Testis (tissue), 2 donors: ENCODE measurements at regions not wholly inside any gene's neighbourhood (a gene's known extent, or its start where the extent isn't known, plus 50 kb on each side); places are given as distances from the start of the nearest gene placed in this dataset.

ENCODE experiments used
- DNase-seq: peaks from one replicate; pipeline ENCODE4 v3.0.0-alpha.2; 2019
- H3K27ac ChIP-seq, 2 donors: fragments of 200-600 bp; sonication (generic); one replicate each; pipeline ENCODE4 v1.5.1; 2019
- H3K27me3 ChIP-seq: fragments of 200-600 bp; sonication (generic); one replicate; pipeline ENCODE4 v1.5.1; 2019
- H3K36me3 ChIP-seq: fragments of 200-600 bp; sonication (generic); one replicate; pipeline ENCODE4 v1.5.1; 2017; ENCODE audit warnings: low read depth; ENCODE audit errors: missing control alignments
- H3K4me1 ChIP-seq: fragments of 200-600 bp; sonication (generic); one replicate; pipeline ENCODE4 v1.5.1; 2019
- H3K4me3 ChIP-seq, 2 donors: fragments of 200-600 bp; sonication (generic); one replicate each; pipeline ENCODE4 v1.5.1; 2017 to 2019
- H3K9me3 ChIP-seq: fragments of 200-600 bp; sonication (generic); one replicate; pipeline ENCODE4 v1.5.1; 2017
- POLR2A ChIP-seq: fragments of 450-650 bp; IDR thresholded peaks from one replicate; pipeline ENCODE4 v1.6.1; 2017; ENCODE audit warnings: antibody characterized with exemption, mild to moderate bottlenecking, moderate library complexity
- WGBS, 2 donors: methylation state at CpG; one replicate each; pipeline ENCODE4 v1.1.5; 2018; 5-methylcytosine and 5-hydroxymethylcytosine counted together
- intact Hi-C: fragments of 100-400 bp; cut with DNase I; formaldehyde crosslinking; loops from one replicate; pipeline ENCODE4 v1.15.1; 2023; ENCODE audit warnings: low total_unique reads
- TF ChIP-seq, protein P1 (sequence below), 3 experiments: fragments of 450-650 bp in 2 of 3; fragments of 200-600 bp in 1 of 3; sonication (generic) in 1 of 3; IDR thresholded peaks; one replicate each; pipeline ENCODE4 v1.5.1; 2016 to 2019; ENCODE audit warnings: antibody characterized with exemption in 3 of 3, mild to moderate bottlenecking in 2 of 3, moderate library complexity in 1 of 3

DNA sequence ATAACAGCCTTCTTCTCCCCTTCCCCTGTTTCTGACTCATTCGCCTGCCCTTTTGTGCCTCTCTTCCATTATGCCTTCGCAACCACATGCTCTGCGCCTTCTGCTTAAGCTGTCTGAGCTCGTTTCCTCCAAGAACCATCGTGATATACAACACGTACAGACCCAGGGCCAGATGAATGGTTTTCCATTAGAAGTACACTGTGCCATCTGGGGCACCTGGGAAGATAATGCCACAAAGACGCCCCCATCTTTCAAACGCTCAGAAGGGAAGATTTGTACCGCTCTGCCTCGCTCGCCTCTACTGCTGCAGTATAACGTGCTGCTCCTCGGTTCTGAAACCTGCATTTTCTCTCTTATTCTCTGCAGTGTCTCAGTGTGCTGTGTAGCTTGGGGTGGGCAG is 470.9 kb upstream of the STXBP6 start:
- H3K9me3 ChIP-seq, result no peaks in the 10 kb centered on the region

DNA sequence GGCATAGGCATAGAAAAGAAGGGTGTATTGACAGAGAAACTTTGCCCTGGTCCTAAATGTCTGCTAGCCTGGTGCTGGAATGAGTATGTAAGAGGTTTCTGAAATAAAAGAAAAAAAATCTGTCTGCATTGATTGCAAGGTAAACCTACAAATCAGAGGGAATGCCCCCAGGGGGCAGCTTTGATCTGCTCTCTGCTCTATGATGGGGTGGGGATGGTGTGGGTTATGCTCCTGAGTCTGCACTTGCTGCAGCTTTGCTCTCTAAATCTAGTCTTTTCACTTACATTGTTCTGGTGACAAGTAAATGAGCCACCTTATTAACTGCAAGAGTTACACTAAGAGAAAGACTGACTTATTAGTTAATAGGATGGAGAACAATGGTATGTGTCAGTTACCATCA is 468.4 kb upstream of the STXBP6 start:
- intact Hi-C loops, result no loop called here
- DNase-seq, result no peak
- no peaks in the 10 kb centered on the region for H3K36me3 ChIP-seq
- TF ChIP-seq POLR2A, result no peak
- TF ChIP-seq, protein P1, sequence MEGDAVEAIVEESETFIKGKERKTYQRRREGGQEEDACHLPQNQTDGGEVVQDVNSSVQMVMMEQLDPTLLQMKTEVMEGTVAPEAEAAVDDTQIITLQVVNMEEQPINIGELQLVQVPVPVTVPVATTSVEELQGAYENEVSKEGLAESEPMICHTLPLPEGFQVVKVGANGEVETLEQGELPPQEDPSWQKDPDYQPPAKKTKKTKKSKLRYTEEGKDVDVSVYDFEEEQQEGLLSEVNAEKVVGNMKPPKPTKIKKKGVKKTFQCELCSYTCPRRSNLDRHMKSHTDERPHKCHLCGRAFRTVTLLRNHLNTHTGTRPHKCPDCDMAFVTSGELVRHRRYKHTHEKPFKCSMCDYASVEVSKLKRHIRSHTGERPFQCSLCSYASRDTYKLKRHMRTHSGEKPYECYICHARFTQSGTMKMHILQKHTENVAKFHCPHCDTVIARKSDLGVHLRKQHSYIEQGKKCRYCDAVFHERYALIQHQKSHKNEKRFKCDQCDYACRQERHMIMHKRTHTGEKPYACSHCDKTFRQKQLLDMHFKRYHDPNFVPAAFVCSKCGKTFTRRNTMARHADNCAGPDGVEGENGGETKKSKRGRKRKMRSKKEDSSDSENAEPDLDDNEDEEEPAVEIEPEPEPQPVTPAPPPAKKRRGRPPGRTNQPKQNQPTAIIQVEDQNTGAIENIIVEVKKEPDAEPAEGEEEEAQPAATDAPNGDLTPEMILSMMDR (IDR thresholded peaks at IDR 0.05), result no peak
- no peak overlapping the region for H3K4me3 ChIP-seq
- H3K27me3 ChIP-seq, result no peaks in the 10 kb centered on the region
- H3K27ac ChIP-seq, result no peak overlapping the region
- no peaks in the 10 kb centered on the region for H3K4me1 ChIP-seq
- no peaks in the 10 kb centered on the region for H3K9me3 ChIP-seq

More for the DNA sequence above, 470.9 kb upstream of the STXBP6 start:
- intact Hi-C loops, result no loop called here
- no peak overlapping the region for H3K4me3 ChIP-seq
- WGBS, 2 donors, result 73 to 79% methylated on average over 12 to 13 of the region's 13 CpGs
- no peaks in the 10 kb centered on the region for H3K36me3 ChIP-seq
- no peak for DNase-seq
- TF ChIP-seq, protein P1 (IDR thresholded peaks at IDR 0.05), result no peak
- no peak for TF ChIP-seq POLR2A
- H3K27me3 ChIP-seq, result no peaks in the 10 kb centered on the region
- no peaks in the 10 kb centered on the region for H3K4me1 ChIP-seq
- no peak overlapping the region for H3K27ac ChIP-seq

DNA sequence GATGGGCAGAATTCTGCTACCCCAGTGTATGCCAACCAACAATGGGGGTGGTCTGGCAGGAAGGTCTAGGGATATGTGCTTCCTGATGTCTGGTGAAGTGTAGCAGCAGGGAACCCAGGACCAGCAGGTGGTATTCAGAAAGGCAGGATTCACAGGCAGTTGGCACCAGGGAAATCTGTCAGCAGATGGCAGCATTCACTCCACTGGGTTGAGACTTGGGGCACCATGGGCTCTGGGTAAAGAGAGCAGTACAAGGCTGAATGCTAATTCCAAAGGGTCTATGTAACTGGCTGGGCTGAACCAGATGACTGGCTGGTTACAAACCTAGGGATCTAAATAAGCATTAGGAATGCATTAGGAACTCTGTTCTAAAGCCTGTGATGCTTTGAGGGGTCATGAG is 466.9 kb upstream of the STXBP6 start:
- DNase-seq, result no peak
- no peaks in the 10 kb centered on the region for H3K36me3 ChIP-seq
- H3K9me3 ChIP-seq, result no peaks in the 10 kb centered on the region
- intact Hi-C loops, result no loop called here
- H3K27ac ChIP-seq, result no peak overlapping the region
- H3K4me1 ChIP-seq, result no peaks in the 10 kb centered on the region
- TF ChIP-seq, protein P1 (IDR thresholded peaks at IDR 0.05), result no peak
- no peak for TF ChIP-seq POLR2A
- no peak overlapping the region for H3K4me3 ChIP-seq
- H3K27me3 ChIP-seq, result no peaks in the 10 kb centered on the region

DNA sequence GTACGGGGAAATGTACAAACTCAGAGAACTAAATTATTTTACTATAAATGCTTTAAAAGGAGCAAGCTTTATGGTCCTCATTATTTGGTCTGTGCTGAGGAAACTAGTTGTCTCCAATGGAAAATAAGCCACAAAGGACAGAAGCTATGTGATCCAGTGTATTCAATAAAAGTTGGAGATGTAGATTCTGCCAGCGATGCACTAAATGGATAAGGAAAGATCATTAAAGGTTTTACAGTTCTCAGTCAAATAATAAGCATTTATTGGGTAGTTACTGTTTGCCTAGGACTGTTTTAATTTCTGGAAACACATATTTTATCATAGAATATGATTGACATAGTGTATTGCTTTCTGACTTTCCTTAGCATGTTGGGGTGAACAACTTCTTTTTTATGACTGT is 458.9 kb upstream of the STXBP6 start:
- no peak for DNase-seq
- Histone ChIP-seq H3K27ac (no peak overlapping the region), H3K36me3 (no peaks in the 10 kb centered on the region), H3K27me3 (no peaks in the 10 kb centered on the region), H3K4me3 (no peak overlapping the region), H3K9me3 (no peaks in the 10 kb centered on the region), H3K4me1 (no peaks in the 10 kb centered on the region)
- TF ChIP-seq POLR2A, result no peak
- TF ChIP-seq, protein P1 (IDR thresholded peaks at IDR 0.05), result no peak
- WGBS, 2 donors, result 91 to 93% methylated on average over 2 of the region's 2 CpGs
- intact Hi-C loops, result no loop called here

DNA sequence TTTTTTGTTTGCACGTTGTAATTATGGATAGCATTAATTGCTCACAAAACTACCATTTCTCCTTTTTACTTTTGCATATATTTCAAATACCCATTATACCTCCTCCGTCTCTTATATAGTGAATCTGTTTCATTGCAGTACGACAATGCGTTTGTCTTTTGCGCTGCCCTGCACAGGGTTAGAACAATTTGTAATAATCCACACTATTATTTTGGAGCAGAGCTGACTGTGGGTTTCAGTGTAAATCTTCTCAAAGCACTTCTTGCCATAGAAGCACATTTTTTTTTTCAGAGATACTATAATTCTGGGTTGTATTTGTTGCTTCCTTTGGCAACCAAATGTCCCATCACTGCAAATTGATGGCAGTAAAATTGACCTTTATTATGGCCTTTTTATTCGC is 451.8 kb upstream of the STXBP6 start:
- TF ChIP-seq, protein P1 (IDR thresholded peaks at IDR 0.05), result no peak
- TF ChIP-seq POLR2A, result no peak
- H3K27me3 ChIP-seq, result no peaks in the 10 kb centered on the region
- intact Hi-C loops, result no loop called here
- no peak for DNase-seq
- H3K27ac ChIP-seq, result no peak overlapping the region
- no peaks in the 10 kb centered on the region for H3K36me3 ChIP-seq
- no peaks in the 10 kb centered on the region for H3K4me1 ChIP-seq
- 87 to 90% methylated on average over 6 of the region's 6 CpGs for WGBS, 2 donors
- no peak overlapping the region for H3K4me3 ChIP-seq
- no peaks in the 10 kb centered on the region for H3K9me3 ChIP-seq
